SW 1271 (cell line): ENCODE measurements at regions not wholly inside any gene's neighbourhood (a gene's known extent, or its start where the extent isn't known, plus 50 kb on each side); places are given as distances from the start of the nearest gene placed in this dataset.
A peak's percentile ranks its signal among the peaks of the same experiment; 100 is the strongest.

Source experiments
- DNase-seq, 2 experiments: peaks; one replicate each; lab custom pipeline; 2025; lab: John Stamatoyannopoulos, UW

GRCh38 chrX:45743906-45744625, 543.4 kb upstream of the DIPK2B start:
- DNase-seq, result no peak

- DNase-seq, result peak; percentile 30 to 69
Observed at GRCh38 chrX:45743081-45743533, 542.4 kb upstream of the DIPK2B start.

- DNase-seq, result no peak
Observed at GRCh38 chrX:45740291-45740690, 539.6 kb upstream of the DIPK2B start.

GRCh38 chrX:45735571-45735970, 534.9 kb upstream of the DIPK2B start:
- DNase-seq, result no peak

GRCh38 chrX:45731448-45731847, 530.8 kb upstream of the DIPK2B start:
- DNase-seq, result no peak

- DNase-seq, result no peak
Observed at GRCh38 chrX:45727761-45728160, 527.1 kb upstream of the DIPK2B start.

- no peak for DNase-seq
Observed at GRCh38 chrX:45722471-45722870, 521.8 kb upstream of the DIPK2B start.

- DNase-seq, result no peak
Observed at GRCh38 chrX:45719751-45720501, 519.2 kb upstream of the DIPK2B start.

- DNase-seq, result no peak
Observed at GRCh38 chrX:45718676-45719075, 518.0 kb upstream of the DIPK2B start.

- no peak for DNase-seq
Observed at GRCh38 chrX:45716750-45717149, 516.1 kb upstream of the DIPK2B start.

- DNase-seq, result no peak
Observed at GRCh38 chrX:45715748-45716147, 515.1 kb upstream of the DIPK2B start.

- no peak for DNase-seq
Observed at GRCh38 chrX:45714866-45715265, 514.2 kb upstream of the DIPK2B start.

- no peak for DNase-seq
Observed at GRCh38 chrX:45712067-45712466, 511.4 kb upstream of the DIPK2B start.

- no peak for DNase-seq
Observed at GRCh38 chrX:45711231-45711630, 510.6 kb upstream of the DIPK2B start.

GRCh38 chrX:45710081-45710801, 509.6 kb upstream of the DIPK2B start:
- peak; percentile 60 to 85 for DNase-seq

GRCh38 chrX:45709381-45709780, 508.7 kb upstream of the DIPK2B start:
- no peak for DNase-seq

- DNase-seq, result no peak
Observed at GRCh38 chrX:45699158-45699557, 498.5 kb upstream of the DIPK2B start.

GRCh38 chrX:45697591-45697990, 496.9 kb upstream of the DIPK2B start:
- peak; percentile 15 to 44 for DNase-seq

- DNase-seq, result no peak
Observed at GRCh38 chrX:45696736-45697135, 496.1 kb upstream of the DIPK2B start.

- no peak for DNase-seq
Observed at GRCh38 chrX:45689971-45690370, 489.3 kb upstream of the DIPK2B start.

- DNase-seq, result no peak
Observed at GRCh38 chrX:45683914-45684313, 483.2 kb upstream of the DIPK2B start.

- DNase-seq, result no peak
Observed at GRCh38 chrX:45681891-45682290, 481.2 kb upstream of the DIPK2B start.
